Small intestine (tissue), 7 donors: ENCODE measurements at regions not wholly inside any gene's neighbourhood (a gene's known extent, or its start where the extent isn't known, plus 50 kb on each side); places are given as distances from the start of the nearest gene placed in this dataset.
"Not testable (repeated sequence)": the region's sequence is repeated elsewhere in the genome, so short reads cannot be mapped to it uniquely, and the experiment has no call there.

Experiments
- DNase-seq, 2 donors: peaks; one replicate each; pipeline versions ENCODE4 v3.0.0 to v3.0.0-alpha.2; 2013
- FAIRE-seq: peaks from 2 replicates; lab custom pipeline; 2012; peaks lifted over from hg19 to GRCh38; lab: Jason Lieb, UNC
- H3K27ac ChIP-seq, 3 donors: one replicate each; pipeline ENCODE4 v1.5.1; 2013; ENCODE audit warnings: low read length in 2 of 3, mild to moderate bottlenecking in 2 of 3, control low read depth in 1 of 3, inconsistent platforms in 1 of 3, low read depth in 1 of 3, moderate library complexity in 1 of 3
- H3K27me3 ChIP-seq, 3 donors: one replicate each; pipeline ENCODE4 v1.6.1; 2013; ENCODE audit warnings: low read length in 3 of 3, inconsistent platforms in 1 of 3; ENCODE audit not compliant: control insufficient read depth in 3 of 3, insufficient read depth in 3 of 3
- H3K36me3 ChIP-seq, 3 donors: one replicate each; pipeline ENCODE4 v1.6.1; 2013; ENCODE audit warnings: low read length in 3 of 3, inconsistent platforms in 1 of 3, low read depth in 1 of 3, mild to moderate bottlenecking in 1 of 3, moderate library complexity in 1 of 3; ENCODE audit not compliant: control insufficient read depth in 3 of 3, insufficient read depth in 2 of 3
- H3K4me1 ChIP-seq, 3 donors: one replicate each; pipeline ENCODE4 v1.6.1; 2013; ENCODE audit warnings: low read length in 2 of 3, inconsistent platforms in 1 of 3, low read depth in 1 of 3, mild to moderate bottlenecking in 1 of 3, moderate library complexity in 1 of 3; ENCODE audit not compliant: control insufficient read depth in 3 of 3, insufficient read depth in 2 of 3
- H3K4me3 ChIP-seq, 3 donors: one replicate each; pipeline ENCODE4 v1.5.1; 2013; ENCODE audit warnings: low read length in 3 of 3, control low read depth in 1 of 3, inconsistent platforms in 1 of 3, low read depth in 1 of 3, mild to moderate bottlenecking in 1 of 3, moderate library complexity in 1 of 3
- H3K9me3 ChIP-seq, 2 donors: one replicate each; pipeline ENCODE4 v1.6.1; 2013; ENCODE audit warnings: low read depth in 1 of 2, low read length in 1 of 2; ENCODE audit not compliant: control insufficient read depth in 2 of 2, insufficient read depth in 1 of 2
- WGBS, 3 donors: extraction: QIAGEN DNeasy Blood & Tissue Kit; methylation state at CpG; one replicate each; pipeline ENCODE4 v1.1.7; 2013; 5-methylcytosine and 5-hydroxymethylcytosine counted together
- donor health status: healthy with polysubstance abuse.
- donor health status: control.
- donor health status: control.
- donor health status: Bipolar disorder and iron deficiency.
- donor health status: healthy.

- FAIRE-seq, DNase-seq: not testable (repeated sequence)
- 81 to 88% (median 86%) methylated on average over 4 of the region's 4 CpGs for WGBS, 3 donors
Measured at GRCh38 chr3:180424305-180424704, 177.7 kb upstream of the TTC14 start.

GRCh38 chr3:180430896-180431295 lies 171.1 kb upstream of the TTC14 start:
- Histone ChIP-seq H3K27me3 (no peaks in the 10 kb centered on the region), H3K4me1 (no peaks in the 10 kb centered on the region), H3K4me3 (no peak overlapping the region), H3K36me3 (no peaks in the 10 kb centered on the region), H3K27ac (no peak overlapping the region), H3K9me3 (no peaks in the 10 kb centered on the region)
- FAIRE-seq (no peak), DNase-seq (no peak)
- WGBS, 3 donors, result 69 to 76% (median 69%) methylated on average over 2 of the region's 2 CpGs

More at GRCh38 chr3:180424305-180424704, 177.7 kb upstream of the TTC14 start:
- not testable (repeated sequence) for H3K27me3 ChIP-seq, H3K4me3 ChIP-seq, H3K27ac ChIP-seq, H3K4me1 ChIP-seq, H3K9me3 ChIP-seq, H3K36me3 ChIP-seq

- H3K4me3 ChIP-seq, result no peak overlapping the region
- no peak overlapping the region for H3K27ac ChIP-seq
- no peak for DNase-seq
- H3K9me3 ChIP-seq, result no peaks in the 10 kb centered on the region
- H3K4me1 ChIP-seq, result no peaks in the 10 kb centered on the region
- H3K27me3 ChIP-seq, result no peaks in the 10 kb centered on the region
- 81 to 93% (median 90%) methylated on average over 1 of the region's 1 CpG for WGBS, 3 donors
- no peak for FAIRE-seq
- H3K36me3 ChIP-seq, result no peaks in the 10 kb centered on the region
Measured at GRCh38 chr3:180433152-180433551, 168.8 kb upstream of the TTC14 start.

- Histone ChIP-seq H3K9me3 (no peaks in the 10 kb centered on the region), H3K27ac (no peak overlapping the region), H3K36me3 (no peaks in the 10 kb centered on the region), H3K4me3 (no peak overlapping the region), H3K27me3 (no peaks in the 10 kb centered on the region), H3K4me1 (no peaks in the 10 kb centered on the region)
- DNase-seq (no peak), FAIRE-seq (no peak)
- 70 to 89% (median 82%) methylated on average over 3 of the region's 3 CpGs for WGBS, 3 donors
Measured at GRCh38 chr3:180447136-180447535, 154.8 kb upstream of the TTC14 start.

GRCh38 chr3:180448407-180448806 lies 153.6 kb upstream of the TTC14 start:
- H3K27ac ChIP-seq, DNase-seq, H3K27me3 ChIP-seq, H3K4me3 ChIP-seq, FAIRE-seq, H3K9me3 ChIP-seq, H3K4me1 ChIP-seq, H3K36me3 ChIP-seq: not testable (repeated sequence)
- 86 to 89% (median 87%) methylated on average over 12 to 17 of the region's 17 CpGs for WGBS, 3 donors

- Histone ChIP-seq H3K36me3 (no peaks in the 10 kb centered on the region), H3K27me3 (no peaks in the 10 kb centered on the region), H3K27ac (no peak overlapping the region), H3K4me1 (no peaks in the 10 kb centered on the region), H3K4me3 (no peak overlapping the region), H3K9me3 (peaks cover 0 to 2% of the 10 kb centered on the region in 2 donors)
- no peak for DNase-seq
- FAIRE-seq, result no peak
Measured at GRCh38 chr3:180457225-180457624, 144.7 kb upstream of the TTC14 start.

GRCh38 chr3:180466401-180467011 lies 135.5 kb upstream of the TTC14 start:
- Histone ChIP-seq H3K9me3 (peaks cover 1 to 12% of the 10 kb centered on the region in 2 donors), H3K36me3 (no peaks in the 10 kb centered on the region), H3K27me3 (no peaks in the 10 kb centered on the region), H3K27ac (no peak overlapping the region), H3K4me1 (no peaks in the 10 kb centered on the region), H3K4me3 (no peak overlapping the region)
- no peak for DNase-seq
- no peak for FAIRE-seq

- no peaks in the 10 kb centered on the region for H3K27me3 ChIP-seq
- H3K4me3 ChIP-seq, result no peak overlapping the region
- H3K4me1 ChIP-seq, result no peaks in the 10 kb centered on the region
- DNase-seq, result no peak
- FAIRE-seq, result no peak
- peaks cover 1 to 12% of the 10 kb centered on the region in 2 donors for H3K9me3 ChIP-seq
- H3K27ac ChIP-seq, result no peak overlapping the region
- H3K36me3 ChIP-seq, result no peaks in the 10 kb centered on the region
- 76 to 82% (median 81%) methylated on average over 1 of the region's 1 CpG for WGBS, 3 donors
Measured at GRCh38 chr3:180467177-180467576, 134.8 kb upstream of the TTC14 start.

GRCh38 chr3:180469149-180469548 lies 132.8 kb upstream of the TTC14 start:
- WGBS, 3 donors, result 44 to 67% (median 50%) methylated on average over 1 of the region's 1 CpG
- peaks cover 1 to 12% of the 10 kb centered on the region in 2 donors for H3K9me3 ChIP-seq
- H3K4me3 ChIP-seq, result no peak overlapping the region
- no peaks in the 10 kb centered on the region for H3K36me3 ChIP-seq
- H3K27me3 ChIP-seq, result no peaks in the 10 kb centered on the region
- H3K27ac ChIP-seq, result no peak overlapping the region
- H3K4me1 ChIP-seq, result no peaks in the 10 kb centered on the region
- no peak for DNase-seq
- FAIRE-seq, result no peak
